GM12872 (cell line): ENCODE measurements at regions not wholly inside any gene's neighbourhood (a gene's known extent, or its start where the extent isn't known, plus 50 kb on each side); places are given as distances from the start of the nearest gene placed in this dataset.

Experiments
- TF ChIP-seq, protein P1 (sequence below): IDR thresholded peaks from 3 replicates; pipeline ENCODE4 v1.5.1; 2011; ENCODE audit warnings: low read depth, mild to moderate bottlenecking, low read length, moderate library complexity; ENCODE audit not compliant: insufficient read depth

DNA sequence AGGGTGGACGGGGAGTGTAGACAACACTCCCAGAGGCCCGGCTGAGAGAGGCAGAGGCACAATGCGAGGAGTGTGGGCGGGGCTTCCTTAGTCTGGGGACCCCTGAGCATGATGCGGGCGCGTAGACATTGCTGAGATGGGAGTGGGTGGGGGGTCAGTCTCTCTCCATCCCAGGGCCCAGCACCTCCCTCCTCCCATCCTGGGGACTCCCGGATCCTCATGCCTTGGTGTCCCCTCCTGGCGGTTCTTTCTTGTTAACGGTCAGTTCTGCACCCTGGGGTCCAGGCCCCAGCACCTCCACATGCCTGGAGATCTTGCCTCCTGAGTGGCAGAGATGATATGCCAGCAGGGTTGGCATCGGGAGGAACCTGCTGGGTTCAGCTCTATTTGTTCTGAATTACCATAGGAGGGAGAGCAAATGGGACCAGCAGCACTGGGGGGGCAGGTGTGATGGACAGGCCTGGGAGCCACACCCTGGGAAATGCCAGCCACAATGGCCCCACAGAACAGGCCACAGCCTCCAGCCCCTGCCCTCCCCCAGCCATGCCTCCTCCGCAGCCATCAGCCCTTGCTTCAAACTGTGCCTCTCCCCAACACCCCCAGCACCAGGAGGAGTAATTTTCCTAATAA lies 55.7 kb downstream of the RTL6 start:
- TF ChIP-seq, protein P1, sequence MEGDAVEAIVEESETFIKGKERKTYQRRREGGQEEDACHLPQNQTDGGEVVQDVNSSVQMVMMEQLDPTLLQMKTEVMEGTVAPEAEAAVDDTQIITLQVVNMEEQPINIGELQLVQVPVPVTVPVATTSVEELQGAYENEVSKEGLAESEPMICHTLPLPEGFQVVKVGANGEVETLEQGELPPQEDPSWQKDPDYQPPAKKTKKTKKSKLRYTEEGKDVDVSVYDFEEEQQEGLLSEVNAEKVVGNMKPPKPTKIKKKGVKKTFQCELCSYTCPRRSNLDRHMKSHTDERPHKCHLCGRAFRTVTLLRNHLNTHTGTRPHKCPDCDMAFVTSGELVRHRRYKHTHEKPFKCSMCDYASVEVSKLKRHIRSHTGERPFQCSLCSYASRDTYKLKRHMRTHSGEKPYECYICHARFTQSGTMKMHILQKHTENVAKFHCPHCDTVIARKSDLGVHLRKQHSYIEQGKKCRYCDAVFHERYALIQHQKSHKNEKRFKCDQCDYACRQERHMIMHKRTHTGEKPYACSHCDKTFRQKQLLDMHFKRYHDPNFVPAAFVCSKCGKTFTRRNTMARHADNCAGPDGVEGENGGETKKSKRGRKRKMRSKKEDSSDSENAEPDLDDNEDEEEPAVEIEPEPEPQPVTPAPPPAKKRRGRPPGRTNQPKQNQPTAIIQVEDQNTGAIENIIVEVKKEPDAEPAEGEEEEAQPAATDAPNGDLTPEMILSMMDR: no peak

DNA sequence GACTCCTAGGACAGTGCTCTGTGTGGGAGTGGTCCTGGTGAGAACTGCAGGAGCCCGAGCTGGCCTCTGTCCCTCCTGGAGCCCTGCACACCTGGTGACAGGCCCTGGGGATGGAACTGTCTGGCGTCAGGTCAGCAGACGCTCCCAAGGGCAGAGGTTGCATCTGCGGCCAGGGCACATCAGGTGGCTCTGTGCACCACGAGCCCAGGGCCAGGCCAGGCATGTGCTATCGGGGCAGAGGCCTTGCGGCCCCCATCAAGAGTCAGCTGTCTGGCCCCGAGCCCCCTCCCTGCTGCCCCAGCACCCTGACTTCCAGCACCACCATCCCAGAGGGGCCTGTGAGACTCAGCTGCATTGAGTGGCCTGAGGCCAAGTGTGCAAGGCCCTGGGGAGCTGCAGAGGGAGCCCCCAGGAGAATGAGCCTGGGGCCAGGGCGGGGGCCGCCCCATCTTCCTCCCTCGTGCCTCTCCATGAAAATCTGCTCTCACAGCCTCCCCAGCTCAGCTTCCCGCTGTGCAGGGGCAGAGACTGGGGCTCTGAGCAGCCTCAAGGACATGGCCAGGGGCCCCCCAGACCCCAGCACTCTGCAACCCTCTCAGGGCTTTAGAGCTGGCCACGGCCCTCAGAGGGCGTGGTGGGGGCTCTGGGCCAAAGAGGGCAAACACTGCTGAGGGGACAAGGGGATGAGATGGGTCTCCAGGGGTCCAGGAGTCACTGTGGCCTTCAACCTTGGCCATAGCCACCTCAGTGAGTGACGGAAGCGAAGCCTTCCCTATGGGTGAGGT lies 56.4 kb downstream of the RTL6 start:
- TF ChIP-seq, protein P1: no peak

DNA sequence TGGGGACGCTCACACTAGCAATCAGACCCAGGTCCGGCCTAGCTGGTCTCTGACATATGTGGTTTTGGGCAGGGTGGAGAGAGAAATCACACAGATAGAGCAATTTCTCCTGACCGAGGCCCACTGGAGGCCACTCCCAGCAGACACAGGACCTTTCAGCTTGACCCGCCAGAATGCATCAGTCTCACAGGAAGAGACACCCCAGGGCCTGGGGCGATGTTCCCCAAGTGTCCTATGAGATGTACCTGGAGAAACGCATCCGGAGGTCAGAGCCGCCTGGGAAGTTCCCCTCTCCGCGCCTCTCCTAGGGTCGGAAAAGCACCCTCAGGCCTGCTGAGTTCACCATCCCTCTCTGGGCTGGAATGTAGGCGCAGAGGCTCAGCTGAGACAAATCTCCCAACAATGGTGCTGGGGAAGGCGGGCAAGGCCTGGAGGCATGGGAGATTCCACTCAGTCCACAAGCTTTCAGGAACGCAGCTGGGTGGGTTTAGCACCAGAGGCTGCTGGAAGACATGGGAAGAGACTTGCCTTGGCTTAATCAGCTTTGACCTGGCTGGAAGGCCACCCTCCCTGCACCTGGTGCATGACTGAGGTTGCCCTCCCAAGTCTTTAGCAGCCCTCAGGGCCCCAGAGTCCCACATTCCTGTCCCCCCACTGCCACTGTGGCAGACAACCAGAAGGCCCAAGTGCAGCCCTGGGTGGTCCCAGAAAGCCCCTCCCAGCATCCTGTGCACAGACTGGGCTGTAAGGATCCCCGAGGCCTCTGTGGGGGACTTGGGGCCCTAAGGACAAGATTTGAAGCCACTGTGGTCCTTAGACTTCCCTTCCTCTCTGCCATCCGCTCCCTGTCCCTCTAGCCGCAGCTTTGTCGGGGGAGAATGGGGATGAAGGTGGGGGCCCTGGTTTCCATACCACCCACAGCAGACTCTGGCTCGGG lies 57.5 kb downstream of the RTL6 start:
- TF ChIP-seq, protein P1: no peak

DNA sequence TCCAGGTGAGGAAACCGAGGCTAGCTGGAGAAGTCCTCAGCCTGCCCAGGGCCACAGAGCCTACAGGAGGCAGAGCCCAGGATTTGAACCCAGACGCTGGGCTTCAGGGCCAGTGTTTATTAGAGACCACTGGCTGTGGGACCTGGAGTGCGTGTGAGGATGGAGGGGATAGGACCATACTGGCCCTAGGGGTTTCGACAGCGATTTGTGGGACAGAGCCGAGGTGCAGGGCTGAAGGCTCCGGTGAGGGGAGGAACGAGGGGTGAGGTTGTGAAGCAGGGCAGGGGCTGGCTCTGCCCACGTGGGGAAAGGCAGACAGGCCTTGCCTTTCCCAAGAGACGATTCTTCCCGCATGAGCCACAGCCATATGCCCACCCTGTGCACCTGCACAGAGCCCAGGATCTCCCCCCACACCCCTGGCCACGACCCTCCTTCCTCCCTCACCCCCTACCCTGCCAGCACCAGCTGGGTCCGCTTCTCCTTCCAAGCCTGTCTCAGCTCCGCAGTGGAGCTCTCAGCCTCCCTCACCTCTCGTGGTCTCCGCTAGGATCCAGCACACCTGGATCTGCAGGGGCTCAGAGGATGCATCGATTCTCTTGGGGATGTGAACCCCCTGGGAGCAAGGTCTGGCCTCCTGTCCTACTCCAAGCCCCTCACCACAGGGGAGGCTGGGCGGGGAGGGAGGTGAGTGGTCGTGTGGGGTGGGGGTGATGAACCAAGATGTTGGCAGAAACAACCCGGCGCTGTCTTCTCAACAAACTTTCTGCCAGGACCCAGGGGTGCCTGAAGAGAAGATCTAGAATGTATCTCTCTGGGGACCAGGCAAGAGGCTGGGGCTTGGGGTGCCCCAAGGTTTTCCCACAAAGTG lies 58.4 kb downstream of the RTL6 start:
- TF ChIP-seq, protein P1: no peak

DNA sequence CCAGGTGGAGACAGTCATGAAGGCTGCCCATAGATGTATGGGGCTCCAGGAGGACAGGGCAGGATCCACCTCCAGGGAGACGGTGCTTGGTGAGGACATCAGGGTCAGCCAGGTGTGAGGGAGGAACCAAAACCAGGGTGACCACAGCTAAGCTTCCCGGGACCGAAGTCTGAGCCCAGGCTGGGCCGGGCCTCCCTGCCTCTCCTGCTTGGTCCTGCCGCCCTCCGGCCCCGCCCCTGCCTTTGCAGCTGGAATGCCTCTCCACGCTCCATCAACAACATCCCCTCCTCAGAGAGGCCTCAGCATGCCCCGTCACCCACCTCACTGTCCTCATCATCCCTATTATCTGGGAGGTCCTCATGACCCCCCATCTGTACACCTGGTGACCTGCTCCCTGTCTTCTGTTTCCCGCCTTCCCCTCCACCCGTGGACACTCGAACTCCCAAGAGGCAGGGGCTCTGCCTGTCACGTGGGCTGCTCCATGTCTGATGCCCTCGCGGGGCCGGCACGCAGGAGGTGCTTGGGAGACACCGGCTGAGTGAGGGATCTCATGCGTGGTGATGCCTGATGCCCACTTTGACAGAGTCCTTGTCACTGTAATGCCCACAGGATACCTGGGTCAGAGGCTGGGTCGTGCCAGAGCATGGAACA lies 59.4 kb downstream of the RTL6 start:
- TF ChIP-seq, protein P1: no peak

DNA sequence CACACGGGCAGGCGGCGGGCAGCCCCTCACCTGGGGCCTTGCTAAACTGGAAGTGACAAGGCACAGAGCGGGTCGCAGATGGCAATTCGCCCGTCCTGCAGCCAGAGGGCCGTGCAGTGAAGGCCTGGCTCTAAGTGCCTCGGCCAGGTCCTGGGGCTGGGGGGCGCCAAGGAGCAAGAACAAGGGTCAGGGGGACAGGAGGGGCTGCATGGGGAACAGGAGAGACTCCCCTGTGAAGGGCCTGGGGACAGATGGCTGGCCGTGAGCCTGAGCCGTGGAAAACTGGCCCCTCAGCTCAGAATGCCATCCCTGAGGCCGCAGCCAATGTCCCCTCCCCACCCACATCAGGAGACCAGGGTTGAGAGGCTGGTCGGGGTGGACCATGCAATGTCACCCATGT lies 60.0 kb downstream of the RTL6 start:
- TF ChIP-seq, protein P1: no peak
